Activated CD4-positive, alpha-beta T cell treated with anti-CD3 and anti-CD28 coated beads, Interleukin-2, amount 10 ng/mL, durations not matched to agents 7 days and 5 days (primary cell): ENCODE measurements at regions not wholly inside any gene's neighbourhood (a gene's known extent, or its start where the extent isn't known, plus 50 kb on each side); places are given as distances from the start of the nearest gene placed in this dataset.
"Not testable (repeated sequence)": the region's sequence is repeated elsewhere in the genome, so short reads cannot be mapped to it uniquely, and the experiment has no call there.

Experiments
- CTCF ChIA-PET: fragments of 350-600 bp; sonication (Branson Sonifier 250); formaldehyde crosslinking; loops from one replicate; lab custom pipeline; 2021; ENCODE audit warnings: antibody characterized with exemption; lab: Charles Lee
- POLR2A ChIA-PET: fragments of 350-600 bp; sonication (Branson Sonifier 250); formaldehyde crosslinking; loops from one replicate; lab custom pipeline; 2021; ENCODE audit warnings: antibody characterized with exemption; lab: Charles Lee
- DNase-seq: peaks from one replicate; pipeline ENCODE4 v3.0.0-alpha.2; 2020
- H3K27ac Mint-ChIP-seq: one replicate; pipeline ENCODE4 v1.8.0; 2021; ENCODE audit warnings: mild to moderate bottlenecking, moderate library complexity, mixed read lengths
- H3K27me3 Mint-ChIP-seq: one replicate; pipeline ENCODE4 v1.8.0; 2021; ENCODE audit warnings: mixed read lengths
- H3K36me3 Mint-ChIP-seq: one replicate; pipeline ENCODE4 v1.8.0; 2021; ENCODE audit warnings: low read depth, mixed read lengths
- H3K4me1 Mint-ChIP-seq: one replicate; pipeline ENCODE4 v1.8.0; 2021; ENCODE audit warnings: mixed read lengths
- H3K4me3 Mint-ChIP-seq: one replicate; pipeline ENCODE4 v1.8.0; 2021; ENCODE audit warnings: mild to moderate bottlenecking, moderate library complexity, mixed read lengths
- H3K9me3 Mint-ChIP-seq: one replicate; pipeline ENCODE4 v1.8.0; 2021; ENCODE audit warnings: mixed read lengths

DNA sequence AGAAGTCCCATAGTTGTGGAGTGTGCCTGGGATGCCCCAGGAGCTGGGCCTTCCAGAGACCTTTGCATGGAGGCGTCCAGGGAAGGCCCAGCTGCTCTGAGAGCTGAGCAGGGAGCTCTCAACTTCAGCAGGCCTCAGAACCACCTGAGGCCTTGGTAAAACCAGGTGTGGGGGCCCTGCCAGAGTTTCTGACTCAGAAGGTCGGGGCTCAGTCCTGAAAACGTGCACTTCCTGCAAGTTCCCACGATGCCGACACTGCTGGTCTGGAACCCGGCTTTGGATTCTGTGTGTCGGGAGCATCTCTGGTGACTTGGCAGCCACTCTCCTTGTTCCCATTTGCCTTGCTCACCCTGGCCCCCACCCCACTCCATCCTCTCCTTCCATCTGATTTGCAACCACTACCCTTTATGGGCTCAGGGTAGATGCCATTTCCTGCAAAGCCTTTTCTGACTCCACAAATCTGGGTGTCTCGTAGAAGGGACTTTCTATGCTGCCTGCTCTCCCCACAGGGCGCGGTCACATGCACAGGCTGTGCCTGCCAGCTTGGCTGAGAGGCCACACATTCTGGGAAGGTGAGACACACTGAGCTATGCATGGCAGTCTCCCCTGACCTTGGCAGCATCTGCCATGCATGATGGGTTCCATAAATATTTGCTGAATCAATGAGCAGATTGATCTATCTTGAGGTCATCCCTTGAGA, 244.7 kb downstream of the COL4A1 start:
- Mint-ChIP-seq H3K4me3 (no peak overlapping the region), H3K36me3 (no peaks in the 10 kb centered on the region), H3K4me1 (no peaks in the 10 kb centered on the region), H3K27me3 (no peaks in the 10 kb centered on the region), H3K9me3 (no peaks in the 10 kb centered on the region), H3K27ac (no peak overlapping the region)
- CTCF ChIA-PET: no interaction called here
- POLR2A ChIA-PET: no interaction called here
- DNase-seq: no peak

DNA sequence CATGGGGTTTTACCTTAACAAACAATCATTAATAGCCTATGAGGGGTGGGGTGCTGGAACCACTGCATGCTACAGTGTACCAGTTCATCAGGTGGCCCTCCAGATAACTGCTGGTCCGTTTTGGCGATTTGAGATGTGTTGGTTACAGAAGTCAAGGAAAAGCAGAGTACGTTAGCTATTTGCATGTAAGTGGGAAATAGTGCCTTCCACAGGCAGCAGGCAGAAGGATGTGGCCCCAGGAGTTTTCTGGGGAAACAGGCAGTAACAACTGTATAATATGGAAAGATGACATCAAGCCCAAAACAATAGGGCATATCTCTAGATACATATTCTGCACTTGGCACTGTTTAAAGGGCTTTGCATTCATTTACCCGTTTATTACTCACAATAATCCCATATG, 245.7 kb downstream of the COL4A1 start:
- Mint-ChIP-seq H3K4me3 (no peak overlapping the region), H3K4me1 (no peaks in the 10 kb centered on the region), H3K27me3 (no peaks in the 10 kb centered on the region), H3K36me3 (no peaks in the 10 kb centered on the region), H3K27ac (no peak overlapping the region), H3K9me3 (no peaks in the 10 kb centered on the region)
- CTCF ChIA-PET: no interaction called here
- POLR2A ChIA-PET: no interaction called here
- DNase-seq: no peak

DNA sequence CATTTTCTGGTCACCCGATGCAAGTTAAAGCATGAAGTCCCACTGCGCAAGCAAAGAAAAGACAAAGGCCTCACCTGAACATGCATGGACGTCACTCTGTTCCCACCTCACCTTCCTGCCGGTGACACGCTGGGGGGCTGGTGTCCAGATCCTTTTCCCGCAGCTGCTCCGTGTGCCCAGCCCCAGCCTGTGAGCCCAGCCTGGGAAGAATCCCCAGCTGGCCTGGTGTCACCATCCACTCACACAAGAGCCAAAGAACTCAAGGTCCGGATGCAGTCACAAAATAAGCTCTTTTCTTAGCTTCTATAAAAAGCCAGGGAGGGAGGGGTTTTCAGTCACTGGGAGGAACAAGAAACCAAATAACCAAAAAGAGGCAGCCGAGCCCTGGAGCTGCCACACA, 249.9 kb downstream of the COL4A1 start:
- no peak overlapping the region for H3K4me3 Mint-ChIP-seq
- peaks cover 3% of the 10 kb centered on the region for H3K4me1 Mint-ChIP-seq
- no peaks in the 10 kb centered on the region for H3K27me3 Mint-ChIP-seq
- ChIA-PET POLR2A (no interaction called here), CTCF (no interaction called here)
- no peaks in the 10 kb centered on the region for H3K36me3 Mint-ChIP-seq
- H3K9me3 Mint-ChIP-seq: no peaks in the 10 kb centered on the region
- no peak overlapping the region for H3K27ac Mint-ChIP-seq
- no peak for DNase-seq

DNA sequence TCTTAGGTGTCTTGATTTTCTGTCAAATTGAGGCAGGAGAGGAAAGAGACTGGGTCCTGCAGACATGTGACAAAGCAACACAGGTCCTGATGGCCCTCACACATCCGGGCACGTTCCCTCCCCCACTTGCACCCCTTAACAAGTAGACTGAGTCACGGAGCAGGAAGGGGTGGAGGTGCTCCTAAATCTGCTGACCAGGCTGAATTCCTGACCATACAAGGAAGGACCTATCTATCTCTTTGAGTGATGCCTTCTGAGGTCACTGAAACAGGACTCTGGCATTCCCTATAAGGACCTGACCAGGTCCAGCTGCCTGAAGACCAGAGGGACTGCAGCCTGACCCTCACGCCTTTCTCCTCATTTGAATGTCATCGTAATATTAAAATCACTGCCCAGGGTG, 250.3 kb downstream of the COL4A1 start:
- POLR2A ChIA-PET: no interaction called here
- CTCF ChIA-PET: no interaction called here
- Mint-ChIP-seq H3K27ac (no peak overlapping the region), H3K9me3 (no peaks in the 10 kb centered on the region), H3K36me3 (no peaks in the 10 kb centered on the region), H3K4me1 (peaks cover 3% of the 10 kb centered on the region), H3K27me3 (no peaks in the 10 kb centered on the region), H3K4me3 (no peak overlapping the region)
- DNase-seq: no peak

DNA sequence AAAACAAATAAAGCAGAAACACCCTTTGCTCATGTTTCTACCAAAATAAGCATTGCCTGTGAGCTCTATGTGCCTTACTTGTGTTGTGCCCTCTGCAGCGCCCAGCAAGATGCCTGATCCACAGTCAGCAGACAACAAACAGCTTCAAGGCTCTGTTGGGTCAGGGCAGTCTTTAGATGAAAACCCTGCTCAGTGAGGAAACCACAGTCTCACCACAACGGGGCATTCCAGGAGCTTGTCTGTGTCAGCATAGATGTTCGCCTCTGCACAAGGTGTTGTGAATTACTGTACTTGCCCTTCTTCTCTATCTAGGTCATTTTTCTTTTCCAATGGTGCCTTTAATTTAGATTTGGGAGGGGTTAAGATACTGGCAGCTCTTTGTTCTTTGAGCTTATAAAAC, 251.9 kb downstream of the COL4A1 start:
- POLR2A ChIA-PET: no interaction called here
- no peaks in the 10 kb centered on the region for H3K36me3 Mint-ChIP-seq
- CTCF ChIA-PET: no interaction called here
- H3K9me3 Mint-ChIP-seq: no peaks in the 10 kb centered on the region
- H3K4me3 Mint-ChIP-seq: no peak overlapping the region
- no peak overlapping the region for H3K27ac Mint-ChIP-seq
- peaks cover 3% of the 10 kb centered on the region for H3K4me1 Mint-ChIP-seq
- no peaks in the 10 kb centered on the region for H3K27me3 Mint-ChIP-seq
- no peak for DNase-seq

DNA sequence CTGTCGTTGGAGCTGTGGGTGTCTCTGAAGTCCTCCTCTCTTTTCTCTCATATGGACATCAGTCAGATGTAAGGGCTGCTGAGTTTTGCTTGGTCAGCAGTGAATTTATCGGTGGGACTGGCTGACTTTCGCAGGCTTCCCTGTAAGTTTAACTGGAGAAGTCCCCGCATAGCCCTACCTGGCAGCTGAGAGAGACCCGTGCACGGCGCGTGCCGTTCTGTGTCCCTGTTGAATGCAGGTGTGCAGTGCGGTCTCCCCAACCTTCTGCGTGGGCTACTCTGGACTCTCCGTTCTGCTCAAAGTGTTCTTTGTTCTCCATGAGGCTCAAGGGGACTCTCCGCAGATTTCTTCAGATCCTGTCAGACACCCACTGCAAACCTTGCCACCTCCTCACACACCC, 252.9 kb downstream of the COL4A1 start:
- H3K36me3 Mint-ChIP-seq: no peaks in the 10 kb centered on the region
- no peaks in the 10 kb centered on the region for H3K9me3 Mint-ChIP-seq
- no peak overlapping the region for H3K27ac Mint-ChIP-seq
- no peaks in the 10 kb centered on the region for H3K27me3 Mint-ChIP-seq
- no peak for DNase-seq
- H3K4me3 Mint-ChIP-seq: no peak overlapping the region
- POLR2A ChIA-PET: no interaction called here
- CTCF ChIA-PET: interaction anchor here (1.0 kb wide), 1 partner anchor 22 kb away, joined by 3 read pairs; no protein-coding TSS in a partner anchor
- H3K4me1 Mint-ChIP-seq: peaks cover 3% of the 10 kb centered on the region

DNA sequence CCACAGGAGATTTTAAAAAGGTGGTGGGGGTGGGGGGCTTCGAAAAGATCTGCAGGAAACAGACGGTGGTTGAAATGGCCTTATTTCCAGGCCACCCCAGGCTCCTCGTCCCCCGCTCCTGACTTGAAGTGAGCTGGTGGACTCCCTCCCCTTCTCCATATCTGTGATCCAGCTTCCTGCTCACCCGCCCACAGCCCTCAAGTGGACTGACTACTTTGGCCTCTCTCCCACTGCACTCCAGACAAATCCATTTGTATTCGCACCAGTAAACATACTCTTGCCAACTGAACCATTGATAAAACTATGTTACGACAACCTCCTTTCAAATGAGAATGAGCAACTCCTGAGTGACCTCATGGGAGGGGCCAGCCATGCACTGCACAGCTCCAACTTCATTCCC, 259.5 kb downstream of the COL4A1 start:
- H3K9me3 Mint-ChIP-seq: no peaks in the 10 kb centered on the region
- no peak overlapping the region for H3K27ac Mint-ChIP-seq
- no peak for DNase-seq
- no peak overlapping the region for H3K4me3 Mint-ChIP-seq
- H3K27me3 Mint-ChIP-seq: peaks cover 3% of the 10 kb centered on the region
- no peaks in the 10 kb centered on the region for H3K36me3 Mint-ChIP-seq
- no peaks in the 10 kb centered on the region for H3K4me1 Mint-ChIP-seq
- CTCF ChIA-PET: no interaction called here
- POLR2A ChIA-PET: no interaction called here

DNA sequence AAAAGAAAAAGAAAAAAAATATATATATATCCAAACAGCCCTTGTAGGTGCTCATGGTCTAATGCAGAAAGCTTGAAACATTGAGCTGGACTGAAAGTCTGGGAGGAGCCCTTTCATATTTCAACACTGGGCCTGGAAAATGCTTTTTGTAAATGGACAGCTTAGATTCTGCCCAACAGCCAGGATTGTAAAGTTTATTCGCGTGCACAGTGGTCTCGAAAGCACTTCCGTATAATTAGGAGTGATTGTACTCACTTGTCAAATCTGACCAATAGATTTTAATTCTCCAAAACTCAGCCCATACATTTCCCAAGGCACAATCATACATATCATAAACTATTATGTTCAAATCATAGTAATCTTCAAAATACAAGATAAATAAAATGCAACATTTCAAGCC, 260.1 kb downstream of the COL4A1 start:
- H3K4me1 Mint-ChIP-seq: no peaks in the 10 kb centered on the region
- POLR2A ChIA-PET: no interaction called here
- H3K9me3 Mint-ChIP-seq: no peaks in the 10 kb centered on the region
- CTCF ChIA-PET: interaction anchor here (1.1 kb wide), 1 partner anchor 11 kb away, joined by 4 read pairs; no protein-coding TSS in a partner anchor
- H3K27me3 Mint-ChIP-seq: peaks cover 3% of the 10 kb centered on the region
- no peaks in the 10 kb centered on the region for H3K36me3 Mint-ChIP-seq
- DNase-seq: no peak
- no peak overlapping the region for H3K4me3 Mint-ChIP-seq
- no peak overlapping the region for H3K27ac Mint-ChIP-seq

DNA sequence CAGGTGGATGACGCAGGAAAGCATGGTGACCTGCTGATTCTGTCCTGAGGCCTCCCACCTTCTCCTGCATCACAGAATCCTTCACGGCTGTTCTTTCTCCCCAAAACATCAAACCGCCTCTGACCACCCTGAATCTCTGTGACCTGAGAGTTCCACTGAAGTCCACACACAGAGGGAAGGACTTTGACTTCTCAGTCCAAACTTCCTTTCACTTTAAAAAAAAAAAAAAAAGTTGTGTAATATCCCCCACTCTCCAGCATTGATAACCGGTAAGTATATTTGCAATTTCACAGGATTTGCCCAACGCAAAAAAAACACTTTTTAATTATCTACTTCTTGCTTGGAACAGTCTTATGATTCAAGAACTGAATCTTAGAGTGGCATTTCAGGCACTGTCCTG, 259.5 kb upstream of the IRS2 start:
- Mint-ChIP-seq H3K9me3 (no peaks in the 10 kb centered on the region), H3K27ac (no peak overlapping the region), H3K27me3 (peaks cover 3% of the 10 kb centered on the region), H3K4me3 (no peak overlapping the region), H3K36me3 (no peaks in the 10 kb centered on the region), H3K4me1 (no peaks in the 10 kb centered on the region)
- POLR2A ChIA-PET: no interaction called here
- CTCF ChIA-PET: interaction anchor here (1.1 kb wide), 1 partner anchor 10 kb away, joined by 4 read pairs; no protein-coding TSS in a partner anchor
- no peak for DNase-seq

DNA sequence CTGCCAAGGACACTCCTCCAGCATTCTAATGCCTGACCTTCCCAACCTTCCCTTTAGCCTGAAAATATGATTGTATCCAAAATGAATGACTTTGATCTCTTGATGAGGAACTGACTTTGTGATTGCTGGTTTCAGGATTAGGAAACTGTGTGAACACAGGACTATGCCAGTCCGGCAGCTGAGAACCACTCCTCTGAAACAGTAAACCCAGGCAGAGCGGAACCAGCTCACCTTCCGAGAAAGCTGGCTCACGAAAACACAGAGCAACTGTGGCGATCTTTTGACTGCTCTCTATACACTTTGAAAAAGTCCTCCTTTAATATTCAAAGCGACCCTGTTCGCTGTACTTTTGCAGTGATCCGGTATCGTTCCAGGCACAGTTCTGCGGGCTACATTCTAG, 258.8 kb upstream of the IRS2 start:
- POLR2A ChIA-PET: no interaction called here
- no peak overlapping the region for H3K4me3 Mint-ChIP-seq
- no peaks in the 10 kb centered on the region for H3K9me3 Mint-ChIP-seq
- H3K36me3 Mint-ChIP-seq: no peaks in the 10 kb centered on the region
- no peak for DNase-seq
- H3K27me3 Mint-ChIP-seq: peaks cover 3% of the 10 kb centered on the region
- no peaks in the 10 kb centered on the region for H3K4me1 Mint-ChIP-seq
- no peak overlapping the region for H3K27ac Mint-ChIP-seq
- CTCF ChIA-PET: no interaction called here

DNA sequence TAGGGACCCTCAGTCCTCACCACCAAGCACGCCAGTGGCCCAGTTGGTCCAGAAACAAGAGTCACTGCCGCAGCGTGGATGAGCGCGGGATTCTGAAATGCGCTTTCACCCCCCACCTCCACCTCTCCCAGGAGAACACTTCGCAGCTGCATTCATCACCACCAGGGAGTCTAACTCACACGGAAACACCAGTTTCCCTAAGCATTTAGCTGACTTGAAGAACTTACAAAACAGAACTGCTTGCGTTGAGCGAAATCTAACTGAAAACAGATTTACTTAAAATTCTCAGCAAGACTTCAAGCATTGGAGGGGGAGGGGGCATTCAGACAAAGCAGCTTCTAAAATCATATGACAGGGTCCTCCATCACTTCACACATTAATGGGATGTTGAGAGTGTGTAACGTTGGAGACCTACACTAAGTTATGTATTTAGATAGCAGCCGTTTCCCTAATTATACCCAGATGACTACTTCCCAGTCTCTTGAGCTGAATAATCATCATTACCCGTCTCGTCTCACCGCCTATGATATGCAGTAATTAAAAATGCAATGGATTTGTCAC, 258.2 kb upstream of the IRS2 start:
- ChIA-PET CTCF (no interaction called here), POLR2A (no interaction called here)
- Mint-ChIP-seq H3K4me3 (no peak overlapping the region), H3K27me3 (peaks cover 3% of the 10 kb centered on the region), H3K36me3 (no peaks in the 10 kb centered on the region), H3K4me1 (no peaks in the 10 kb centered on the region), H3K27ac (no peak overlapping the region), H3K9me3 (no peaks in the 10 kb centered on the region)
- DNase-seq: no peak

DNA sequence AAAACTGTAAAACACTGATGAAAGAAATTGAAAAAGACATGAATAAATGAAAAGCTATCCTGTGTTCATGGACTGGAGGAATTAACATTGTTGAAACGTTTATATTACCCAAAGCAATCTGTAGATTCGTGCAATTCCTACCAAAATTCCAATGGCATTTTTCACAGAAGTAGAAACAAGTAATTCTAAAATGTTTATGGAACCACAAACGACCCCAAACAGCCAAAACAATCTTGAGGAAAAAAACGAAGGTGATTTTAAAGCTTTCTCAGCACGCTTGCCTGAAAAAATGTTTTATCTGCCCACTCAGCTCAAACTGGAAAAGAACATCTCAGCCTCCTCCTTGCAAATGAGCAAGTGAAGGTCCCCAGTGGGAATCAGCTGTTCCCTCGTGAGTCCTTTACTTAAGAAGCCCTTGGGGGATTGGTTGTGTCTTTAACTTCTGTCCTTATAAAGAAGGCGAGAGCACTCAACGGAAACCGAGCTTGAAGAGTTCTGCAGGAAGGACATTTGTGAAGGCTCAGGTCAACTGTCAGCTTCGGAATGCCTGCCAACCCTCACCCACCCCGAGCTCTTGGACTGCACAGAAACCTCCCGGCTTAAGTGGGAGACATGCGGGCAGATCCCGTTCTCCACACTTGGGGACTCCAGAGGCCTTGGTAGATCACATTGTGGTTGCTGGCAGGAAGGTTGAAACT, 256.0 kb upstream of the IRS2 start:
- no peaks in the 10 kb centered on the region for H3K4me1 Mint-ChIP-seq
- ChIA-PET CTCF (no interaction called here), POLR2A (no interaction called here)
- DNase-seq: no peak
- H3K4me3 Mint-ChIP-seq: no peak overlapping the region
- no peaks in the 10 kb centered on the region for H3K36me3 Mint-ChIP-seq
- peaks cover 10% of the 10 kb centered on the region for H3K27me3 Mint-ChIP-seq
- H3K9me3 Mint-ChIP-seq: no peaks in the 10 kb centered on the region
- H3K27ac Mint-ChIP-seq: no peak overlapping the region

DNA sequence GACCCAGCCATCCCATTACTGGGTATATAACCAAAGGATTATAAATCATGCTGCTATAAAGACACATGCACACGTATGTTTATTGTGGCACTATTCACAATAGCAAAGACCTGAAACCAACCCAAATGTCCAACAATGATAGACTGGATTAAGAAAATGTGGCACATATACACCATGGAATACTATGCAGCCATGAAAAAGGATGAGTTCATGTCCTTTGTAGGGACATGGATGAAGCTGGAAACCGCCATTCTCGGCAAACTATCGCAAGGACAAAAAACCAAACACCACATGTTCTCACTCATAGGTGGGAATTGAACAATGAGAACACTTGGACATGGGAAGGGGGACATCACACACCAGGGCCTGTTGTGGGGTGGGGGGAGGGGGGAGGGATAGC, 255.3 kb upstream of the IRS2 start:
- H3K4me1 Mint-ChIP-seq, H3K4me3 Mint-ChIP-seq, CTCF ChIA-PET, H3K9me3 Mint-ChIP-seq, H3K36me3 Mint-ChIP-seq, POLR2A ChIA-PET, DNase-seq, H3K27ac Mint-ChIP-seq: not testable (repeated sequence)
- H3K27me3 Mint-ChIP-seq: peaks cover 10% of the 10 kb centered on the region
